Calu3 (cell line): ENCODE measurements at regions not wholly inside any gene's neighbourhood (a gene's known extent, or its start where the extent isn't known, plus 50 kb on each side); places are given as distances from the start of the nearest gene placed in this dataset.

Source experiments
- BruUV-seq: library from RNA; stranded (reverse); fragments of 400-500 nt; replicated peaks from 2 replicates; lab custom pipeline; 2021; lab: Mats Ljungman, UMichigan
- CTCF ChIA-PET: fragments of 300-600 bp; sonication (Branson Sonifier 250); formaldehyde crosslinking; loops from one replicate; lab custom pipeline; 2022; ENCODE audit warnings: antibody characterized with exemption; lab: Charles Lee
- DNase-seq: peaks from one replicate; pipeline ENCODE4 v3.0.0; 2022
- H3K27ac Mint-ChIP-seq: one replicate; pipeline ENCODE4 v1.8.0; 2022; ENCODE audit warnings: mixed read lengths; ENCODE audit not compliant: unreplicated experiment
- H3K27me3 Mint-ChIP-seq: one replicate; pipeline ENCODE4 v1.8.0; 2022; ENCODE audit warnings: mixed read lengths; ENCODE audit not compliant: unreplicated experiment
- H3K36me3 Mint-ChIP-seq: one replicate; pipeline ENCODE4 v1.8.0; 2022; ENCODE audit warnings: mild to moderate bottlenecking, moderate library complexity, mixed read lengths; ENCODE audit not compliant: insufficient read depth, unreplicated experiment
- H3K4me1 Mint-ChIP-seq: one replicate; pipeline ENCODE4 v1.8.0; 2022; ENCODE audit warnings: mild to moderate bottlenecking, low read depth, mixed read lengths; ENCODE audit not compliant: unreplicated experiment
- H3K4me3 Mint-ChIP-seq: one replicate; pipeline ENCODE4 v1.8.0; 2022; ENCODE audit warnings: mild to moderate bottlenecking, low read depth, moderate library complexity, mixed read lengths; ENCODE audit not compliant: unreplicated experiment
- H3K9me3 Mint-ChIP-seq: one replicate; pipeline ENCODE4 v1.8.0; 2022; ENCODE audit warnings: low read depth, mixed read lengths; ENCODE audit not compliant: unreplicated experiment
- CTCF ChIP-seq: fragments of 200-600 bp; IDR thresholded peaks from one replicate; pipeline ENCODE4 v1.8.0; 2022; ENCODE audit warnings: antibody characterized with exemption; ENCODE audit not compliant: unreplicated experiment
- intact Hi-C: fragments of 100-400 bp; cut with micrococcal nuclease; formaldehyde crosslinking; loops from one replicate; pipeline ENCODE4 v1.10.0; 2022; ENCODE audit not compliant: unreplicated experiment

DNA sequence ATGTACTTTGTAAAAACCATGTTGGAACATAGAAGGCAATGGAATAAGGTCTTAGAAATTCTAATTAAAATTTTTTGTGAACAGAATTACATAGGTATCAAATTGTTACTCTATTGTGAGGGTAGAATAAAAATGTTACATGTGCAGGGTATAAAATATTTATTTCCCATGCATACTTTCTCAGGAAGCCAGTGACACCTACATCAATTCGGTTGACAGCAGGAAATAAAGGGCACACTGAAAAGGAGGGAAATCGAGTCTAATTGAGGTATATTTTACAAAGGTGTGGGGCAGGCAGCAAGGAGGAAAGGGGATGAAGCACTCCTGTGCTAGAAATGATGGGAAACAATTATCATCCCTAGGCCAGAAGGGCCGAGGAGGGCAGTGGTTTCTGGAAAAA lies 244.9 kb downstream of the C7orf25 start:
- no peak overlapping the region for H3K27ac Mint-ChIP-seq
- no peak for DNase-seq
- H3K4me3 Mint-ChIP-seq, result no peak overlapping the region
- TF ChIP-seq CTCF, result no peak
- CTCF ChIA-PET, result no interaction called here
- peaks cover 31% of the 10 kb centered on the region for H3K9me3 Mint-ChIP-seq
- no peaks in the 10 kb centered on the region for H3K4me1 Mint-ChIP-seq
- intact Hi-C loops, result no loop called here
- BruUV-seq, result no TSS peak
- H3K27me3 Mint-ChIP-seq, result no peaks in the 10 kb centered on the region
- H3K36me3 Mint-ChIP-seq, result no peaks in the 10 kb centered on the region

DNA sequence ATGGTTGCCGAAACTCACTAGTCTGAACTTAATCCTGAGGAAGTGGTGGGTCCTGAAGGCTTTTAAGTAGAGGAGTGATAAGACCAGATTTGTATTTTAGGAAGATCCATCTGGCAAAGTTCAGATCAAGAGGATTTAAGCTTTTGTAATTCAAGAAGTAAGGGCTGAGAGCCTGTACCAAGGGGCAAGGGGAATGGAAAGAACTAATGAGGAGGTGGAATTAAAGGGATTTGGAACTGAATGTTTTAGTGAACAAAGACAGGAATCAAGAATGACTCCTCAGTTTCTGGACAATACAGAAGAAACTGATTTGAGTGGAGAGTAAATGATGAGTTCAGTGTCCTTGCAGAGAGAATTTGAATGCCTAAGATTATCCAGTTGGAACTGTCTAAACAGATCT lies 249.0 kb downstream of the C7orf25 start:
- Mint-ChIP-seq H3K27ac (no peak overlapping the region), H3K4me3 (no peak overlapping the region), H3K9me3 (peaks cover 29% of the 10 kb centered on the region), H3K4me1 (no peaks in the 10 kb centered on the region), H3K36me3 (no peaks in the 10 kb centered on the region), H3K27me3 (no peaks in the 10 kb centered on the region)
- TF ChIP-seq CTCF, result no peak
- intact Hi-C loops, result no loop called here
- no TSS peak for BruUV-seq
- no peak for DNase-seq
- CTCF ChIA-PET, result no interaction called here

- intact Hi-C loops, result no loop called here
These were observed 250.6 kb downstream of the C7orf25 start for GRCh38 chr7:42661312-42661711.

DNA sequence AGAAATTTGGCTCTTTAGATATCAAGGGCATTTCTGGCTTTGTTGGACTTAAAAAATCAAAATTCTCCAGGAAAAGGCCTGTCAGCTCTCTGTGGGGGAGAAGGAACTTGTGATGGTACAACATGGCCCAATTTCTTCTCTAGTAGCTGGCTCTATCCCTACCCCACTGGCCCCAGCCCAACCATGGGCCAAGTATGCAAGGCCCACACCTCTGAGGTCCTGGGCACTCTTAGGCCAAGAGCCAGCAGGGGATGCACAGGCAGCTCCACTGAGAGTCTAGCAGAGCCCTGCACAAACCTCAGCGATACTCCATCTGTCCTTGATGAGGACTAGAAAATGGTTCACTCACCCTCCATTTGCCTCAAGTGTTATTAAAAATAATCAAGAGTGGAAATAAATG lies 261.2 kb downstream of the C7orf25 start:
- H3K4me1 Mint-ChIP-seq, result no peaks in the 10 kb centered on the region
- H3K27ac Mint-ChIP-seq, result no peak overlapping the region
- TF ChIP-seq CTCF, result no peak
- no peaks in the 10 kb centered on the region for H3K27me3 Mint-ChIP-seq
- no TSS peak for BruUV-seq
- H3K36me3 Mint-ChIP-seq, result no peaks in the 10 kb centered on the region
- peaks cover 18% of the 10 kb centered on the region for H3K9me3 Mint-ChIP-seq
- DNase-seq, result no peak
- intact Hi-C loops, result no loop called here
- CTCF ChIA-PET, result no interaction called here
- no peak overlapping the region for H3K4me3 Mint-ChIP-seq

More at GRCh38 chr7:42661312-42661711, 250.6 kb downstream of the C7orf25 start:
- Mint-ChIP-seq H3K36me3 (no peaks in the 10 kb centered on the region), H3K4me3 (no peak overlapping the region), H3K9me3 (peaks cover 20% of the 10 kb centered on the region), H3K27me3 (no peaks in the 10 kb centered on the region), H3K4me1 (no peaks in the 10 kb centered on the region), H3K27ac (no peak overlapping the region)
- BruUV-seq, result no TSS peak
- no peak for DNase-seq
- TF ChIP-seq CTCF, result no peak
- CTCF ChIA-PET, result no interaction called here

DNA sequence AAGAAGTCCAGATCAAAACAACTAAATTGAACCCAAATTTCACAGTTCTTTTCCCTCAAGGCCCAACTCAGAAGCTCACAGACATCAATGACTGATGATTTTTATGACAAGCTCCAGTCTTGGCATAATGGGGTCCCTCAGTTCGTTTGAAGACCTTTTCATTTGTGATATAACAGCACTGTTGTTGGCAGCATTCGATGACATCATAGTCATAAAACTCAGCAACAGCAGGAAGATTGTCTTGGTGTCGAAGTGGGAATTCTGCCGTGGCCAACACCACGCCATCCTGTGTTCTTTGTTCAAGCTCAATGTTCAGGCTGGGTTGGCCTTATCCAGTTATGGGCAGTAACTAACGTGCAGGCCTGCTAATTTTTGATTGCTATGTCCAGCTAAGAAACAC lies 261.7 kb downstream of the C7orf25 start:
- Mint-ChIP-seq H3K4me1 (no peaks in the 10 kb centered on the region), H3K4me3 (no peak overlapping the region), H3K9me3 (peaks cover 16% of the 10 kb centered on the region), H3K27me3 (no peaks in the 10 kb centered on the region), H3K27ac (no peak overlapping the region), H3K36me3 (no peaks in the 10 kb centered on the region)
- no peak for TF ChIP-seq CTCF
- DNase-seq, result no peak
- CTCF ChIA-PET, result no interaction called here
- intact Hi-C loops, result no loop called here
- BruUV-seq, result no TSS peak
